Stimulated activated CD4-positive, alpha-beta T cell treated with anti-CD3 and anti-CD28 coated beads, Interleukin-15, amount 100 ng/mL, for 48 hours (primary cell): ENCODE measurements at regions not wholly inside any gene's neighbourhood (a gene's known extent, or its start where the extent isn't known, plus 50 kb on each side); places are given as distances from the start of the nearest gene placed in this dataset.
"Not testable (repeated sequence)": the region's sequence is repeated elsewhere in the genome, so short reads cannot be mapped to it uniquely, and the experiment has no call there.

ENCODE experiments used
- DNase-seq, 2 donors: peaks; one replicate each; pipeline ENCODE4 v3.0.0-alpha.2; 2020; ENCODE audit warnings: low read depth in 2 of 2

- not testable (repeated sequence) for DNase-seq
Observed at GRCh38 chr2:8613207-8613999, 68.5 kb upstream of the ID2 start.

GRCh38 chr2:8614646-8615045 lies 67.2 kb upstream of the ID2 start:
- no peak for DNase-seq

- no peak for DNase-seq
Observed at GRCh38 chr2:8615252-8615575, 66.6 kb upstream of the ID2 start.

- DNase-seq = no peak
Observed at GRCh38 chr2:8615576-8616281, 66.1 kb upstream of the ID2 start.

GRCh38 chr2:8617048-8617447 lies 64.8 kb upstream of the ID2 start:
- no peak for DNase-seq

- DNase-seq = no peak
Observed at GRCh38 chr2:8617590-8617989, 64.3 kb upstream of the ID2 start.

- no peak for DNase-seq
Observed at GRCh38 chr2:8619071-8619470, 62.8 kb upstream of the ID2 start.

GRCh38 chr2:8620611-8621382 lies 61.1 kb upstream of the ID2 start:
- no peak for DNase-seq

- no peak for DNase-seq
Observed at GRCh38 chr2:8622199-8622911, 59.5 kb upstream of the ID2 start.

- DNase-seq = no peak
Observed at GRCh38 chr2:8622924-8623465, 58.9 kb upstream of the ID2 start.

GRCh38 chr2:8623576-8623957 lies 58.3 kb upstream of the ID2 start:
- DNase-seq = no peak

- no peak for DNase-seq
Observed at GRCh38 chr2:8623958-8624591, 57.8 kb upstream of the ID2 start.

- DNase-seq = no peak
Observed at GRCh38 chr2:8624855-8625398, 56.9 kb upstream of the ID2 start.

GRCh38 chr2:8625399-8626300 lies 56.2 kb upstream of the ID2 start:
- no peak for DNase-seq

- DNase-seq = no peak
Observed at GRCh38 chr2:8626572-8626971, 55.3 kb upstream of the ID2 start.

GRCh38 chr2:8627019-8627691 lies 54.7 kb upstream of the ID2 start:
- no peak for DNase-seq

GRCh38 chr2:8627692-8628085 lies 54.2 kb upstream of the ID2 start:
- DNase-seq = no peak

GRCh38 chr2:8628179-8628865 lies 53.5 kb upstream of the ID2 start:
- DNase-seq = no peak

GRCh38 chr2:8628866-8629209 lies 53.0 kb upstream of the ID2 start:
- no peak for DNase-seq
